H9 (cell line): ENCODE measurements at regions not wholly inside any gene's neighbourhood (a gene's known extent, or its start where the extent isn't known, plus 50 kb on each side); places are given as distances from the start of the nearest gene placed in this dataset.

Experiments used
- DNase-seq: peaks from one replicate; pipeline ENCODE4 v3.0.0-alpha.2; 2017
- H2AFZ ChIP-seq: one replicate; pipeline ENCODE4 v1.6.1; 2013; ENCODE audit warnings: mild to moderate bottlenecking, low read length, control low read depth, moderate library complexity
- H2AK5ac ChIP-seq: 2 replicates; pipeline ENCODE4 v1.6.1; 2013; ENCODE audit warnings: low read length, control low read depth, mixed read lengths; ENCODE audit not compliant: insufficient read length
- H2BK120ac ChIP-seq: one replicate; pipeline ENCODE4 v1.6.1; 2013; ENCODE audit warnings: low read depth, mild to moderate bottlenecking, low read length, control low read depth, inconsistent platforms; ENCODE audit not compliant: poor library complexity, severe bottlenecking
- H2BK12ac ChIP-seq: 2 replicates; pipeline ENCODE4 v1.6.1; 2013; ENCODE audit warnings: low read length, control low read depth, mixed read lengths, low read depth; ENCODE audit not compliant: insufficient read length
- H2BK15ac ChIP-seq: 2 replicates; pipeline ENCODE4 v1.6.1; 2013; ENCODE audit warnings: low read depth, low read length, control low read depth
- H2BK20ac ChIP-seq: one replicate; pipeline ENCODE4 v1.6.1; 2013; ENCODE audit warnings: low read depth, mild to moderate bottlenecking, low read length, control low read depth, inconsistent platforms; ENCODE audit not compliant: poor library complexity, severe bottlenecking
- H2BK5ac ChIP-seq: 2 replicates; pipeline ENCODE4 v1.6.1; 2013; ENCODE audit warnings: low read length, control low read depth, mixed read lengths; ENCODE audit not compliant: insufficient read length
- H3K14ac ChIP-seq: 2 replicates; pipeline ENCODE4 v1.6.1; 2013; ENCODE audit warnings: low read length, control low read depth; ENCODE audit not compliant: insufficient read depth
- H3K18ac ChIP-seq: 2 replicates; pipeline ENCODE4 v1.6.1; 2013; ENCODE audit warnings: low read depth, mild to moderate bottlenecking, mixed read lengths, low read length, control low read depth; ENCODE audit not compliant: insufficient read length
- H3K23ac ChIP-seq: 2 replicates; pipeline ENCODE4 v1.6.1; 2013; ENCODE audit warnings: low read length, control low read depth, mixed read lengths, low read depth; ENCODE audit not compliant: insufficient read length
- H3K23me2 ChIP-seq: 2 replicates; pipeline ENCODE4 v1.6.1; 2013; ENCODE audit warnings: low read depth, mild to moderate bottlenecking, mixed read lengths, low read length, control low read depth; ENCODE audit not compliant: insufficient read length, poor library complexity, severe bottlenecking
- H3K27ac ChIP-seq: 2 replicates; pipeline ENCODE4 v1.5.1; 2013; ENCODE audit warnings: low read length, control low read depth, mixed read lengths, low read depth; ENCODE audit not compliant: insufficient read length
- H3K27me3 ChIP-seq: 2 replicates; pipeline ENCODE4 v1.6.1; 2013; ENCODE audit warnings: low read length, control low read depth, inconsistent platforms; ENCODE audit not compliant: insufficient read depth
- H3K4ac ChIP-seq: 2 replicates; pipeline ENCODE4 v1.6.1; 2013; ENCODE audit warnings: low read depth, mild to moderate bottlenecking, control low read depth, inconsistent platforms, low read length, moderate library complexity
- H3K4me1 ChIP-seq: 2 replicates; pipeline ENCODE4 v1.6.1; 2013; ENCODE audit warnings: low read length, control low read depth, inconsistent platforms; ENCODE audit not compliant: insufficient read depth
- H3K4me2 ChIP-seq: 2 replicates; pipeline ENCODE4 v1.6.1; 2013; ENCODE audit warnings: low read length, control low read depth, mixed read lengths; ENCODE audit not compliant: insufficient read length, insufficient read depth
- H3K56ac ChIP-seq: 2 replicates; pipeline ENCODE4 v1.6.1; 2013; ENCODE audit warnings: low read depth, mild to moderate bottlenecking, mixed read lengths, low read length, control low read depth; ENCODE audit not compliant: insufficient read length
- H3K79me1 ChIP-seq: 2 replicates; pipeline ENCODE4 v1.6.1; 2013; ENCODE audit warnings: low read depth, mild to moderate bottlenecking, moderate library complexity, low read length, control low read depth, inconsistent platforms; ENCODE audit not compliant: insufficient read depth, poor library complexity, severe bottlenecking
- H3K79me2 ChIP-seq: 2 replicates; pipeline ENCODE4 v1.6.1; 2013; ENCODE audit warnings: low read length, control low read depth, inconsistent platforms; ENCODE audit not compliant: insufficient read depth
- H3K9ac ChIP-seq: 2 replicates; pipeline ENCODE4 v1.6.1; 2013; ENCODE audit warnings: low read length, control low read depth, mixed read lengths; ENCODE audit not compliant: insufficient read length; ENCODE audit errors: extremely low read depth
- H3K9me3 ChIP-seq: one replicate; pipeline ENCODE4 v1.6.1; 2013; ENCODE audit warnings: low read depth, low read length, inconsistent platforms; ENCODE audit not compliant: control insufficient read depth
- H3T11ph ChIP-seq: one replicate; pipeline ENCODE4 v1.6.1; 2013; ENCODE audit warnings: mild to moderate bottlenecking, low read length, control low read depth, inconsistent platforms
- H4K20me1 ChIP-seq: one replicate; pipeline ENCODE4 v1.6.1; 2013; ENCODE audit not compliant: control insufficient read depth, insufficient read length, insufficient read depth
- H4K5ac ChIP-seq: 2 replicates; pipeline ENCODE4 v1.6.1; 2013; ENCODE audit warnings: low read depth, mild to moderate bottlenecking, mixed read lengths, low read length, control low read depth; ENCODE audit not compliant: insufficient read length
- H4K8ac ChIP-seq: replicated peaks from 2 replicates; pipeline ENCODE4 v1.6.1; 2013; ENCODE audit warnings: low read length, control low read depth, mixed read lengths, low read depth; ENCODE audit not compliant: insufficient read length
- H4K91ac ChIP-seq: 2 replicates; pipeline ENCODE4 v1.6.1; 2013; ENCODE audit warnings: low read depth, mild to moderate bottlenecking, moderate library complexity, mixed read lengths, low read length, control low read depth; ENCODE audit not compliant: insufficient read length
- H3K27ac Mint-ChIP-seq, 3 experiments: 2 replicates in 2 of 3; 3 replicates in 1 of 3; pipeline ENCODE4 v1.8.0; 2020 to 2021; ENCODE audit warnings: mixed read lengths in 3 of 3, mild to moderate bottlenecking in 1 of 3, moderate library complexity in 1 of 3
- H3K27me3 Mint-ChIP-seq: 2 replicates; pipeline ENCODE4 v1.8.0; 2021; ENCODE audit warnings: low read depth, mild to moderate bottlenecking, moderate library complexity, mixed read lengths
- H3K36me3 Mint-ChIP-seq, 3 experiments: 2 replicates in 2 of 3; 3 replicates in 1 of 3; pipeline ENCODE4 v1.8.0; 2020 to 2021; ENCODE audit warnings: low read depth in 3 of 3, mixed read lengths in 3 of 3; ENCODE audit not compliant: insufficient read depth in 1 of 3
- H3K4me1 Mint-ChIP-seq, 2 experiments: 2 replicates each; pipeline ENCODE4 v1.8.0; 2020; ENCODE audit warnings: mixed read lengths in 2 of 2
- H3K4me3 Mint-ChIP-seq, 2 experiments: 2 replicates in 1 of 2; 3 replicates in 1 of 2; pipeline ENCODE4 v1.8.0; 2020 to 2021; ENCODE audit warnings: mild to moderate bottlenecking in 2 of 2, mixed read lengths in 2 of 2, moderate library complexity in 1 of 2
- H3K9me3 Mint-ChIP-seq, 2 experiments: 2 replicates in 1 of 2; 3 replicates in 1 of 2; pipeline ENCODE4 v1.8.0; 2020; ENCODE audit warnings: mild to moderate bottlenecking in 2 of 2, mixed read lengths in 2 of 2, moderate library complexity in 1 of 2
- CTCF ChIP-seq: fragments of 200-600 bp; sonication (generic); conservative IDR thresholded peaks from 3 replicates; pipeline ENCODE4 v1.8.0; 2021; ENCODE audit warnings: antibody characterized with exemption, mild to moderate bottlenecking
- WGBS: extraction: QIAGEN DNeasy Blood & Tissue Kit; methylation state at CpG from one replicate; pipeline ENCODE4 v1.1.7; 2013; ENCODE audit warnings: missing lambda C conversion rate, low lambda C conversion rate, mixed read lengths; ENCODE audit not compliant: insufficient read length; ENCODE audit errors: extremely low coverage; 5-methylcytosine and 5-hydroxymethylcytosine counted together

- Histone ChIP-seq H2BK5ac (no peak overlapping the region), H3K23ac (no peak overlapping the region), H3K4ac (no peak overlapping the region), H4K8ac (no peak overlapping the region), H3K27ac (no peak overlapping the region), H3K56ac (no peak overlapping the region), H3K9ac (no peak overlapping the region), H2BK120ac (no peak overlapping the region), H2AFZ (no peak overlapping the region), H3K79me1 (no peaks in the 10 kb centered on the region), H2BK15ac (no peak overlapping the region), H3K9me3 (no peaks in the 10 kb centered on the region), H2BK12ac (no peak overlapping the region), H2BK20ac (no peak overlapping the region), H4K20me1 (no peaks in the 10 kb centered on the region), H3K23me2 (no peaks in the 10 kb centered on the region), H2AK5ac (no peak overlapping the region), H3K4me2 (no peak overlapping the region), H3K14ac (no peak overlapping the region), H4K91ac (no peak overlapping the region), H3K4me1 (no peaks in the 10 kb centered on the region), H3K18ac (no peak overlapping the region), H3K27me3 (no peaks in the 10 kb centered on the region), H3T11ph (no peak overlapping the region), H3K79me2 (no peaks in the 10 kb centered on the region), H4K5ac (no peak overlapping the region)
- H3K9me3 Mint-ChIP-seq = peaks cover 7% of the 10 kb centered on the region in 2 experiments; a peak in 4 of 5 replicates
- no peaks in the 10 kb centered on the region; the same call in 1 of the 2 replicates for H3K27me3 Mint-ChIP-seq
- no peaks in the 10 kb centered on the region; a peak in 1 of 4 replicates for H3K4me1 Mint-ChIP-seq
- H3K27ac Mint-ChIP-seq = no peak overlapping the region; a peak in 1 of 7 replicates
- WGBS = no CpG with 5 or more reads among the region's 3 CpGs
- no peak overlapping the region for H3K4me3 Mint-ChIP-seq
- no peaks in the 10 kb centered on the region; a peak in 1 of 7 replicates for H3K36me3 Mint-ChIP-seq
- DNase-seq = no peak
- no peak for TF ChIP-seq CTCF
These were observed 254.3 kb downstream of the ZBBX start for GRCh38 chr3:167125612-167126407.
